AG04449 (cell line): ENCODE measurements at regions not wholly inside any gene's neighbourhood (a gene's known extent, or its start where the extent isn't known, plus 50 kb on each side); places are given as distances from the start of the nearest gene placed in this dataset.

Experiments used
- CTCF ChIA-PET: fragments of 350-600 bp; formaldehyde crosslinking; extraction: SDS; loops from one replicate; lab custom pipeline; 2021; ENCODE audit warnings: antibody characterized with exemption; lab: Yijun Ruan, JAX
- POLR2A ChIA-PET: fragments of 400-600, 350-600 bp; formaldehyde crosslinking; extraction: SDS; loops from one replicate; lab custom pipeline; 2020; ENCODE audit warnings: antibody characterized with exemption, inconsistent platforms; lab: Yijun Ruan, JAX
- DNase-seq: peaks from one replicate; pipeline ENCODE4 v3.0.0-alpha.2; 2010; ENCODE audit warnings: low read depth, low spot score
- H3K4me3 ChIP-seq: 2 replicates; pipeline ENCODE4 v1.5.1; 2011; ENCODE audit warnings: low read depth, mild to moderate bottlenecking, control low read depth, low read length
- TF ChIP-seq, protein P1 (sequence below): IDR thresholded peaks from one replicate; pipeline ENCODE4 v1.5.1; 2011; ENCODE audit warnings: mild to moderate bottlenecking, moderate library complexity, low read length, control low read depth, inconsistent platforms; ENCODE audit not compliant: insufficient read depth; ENCODE audit errors: missing control alignments

DNA sequence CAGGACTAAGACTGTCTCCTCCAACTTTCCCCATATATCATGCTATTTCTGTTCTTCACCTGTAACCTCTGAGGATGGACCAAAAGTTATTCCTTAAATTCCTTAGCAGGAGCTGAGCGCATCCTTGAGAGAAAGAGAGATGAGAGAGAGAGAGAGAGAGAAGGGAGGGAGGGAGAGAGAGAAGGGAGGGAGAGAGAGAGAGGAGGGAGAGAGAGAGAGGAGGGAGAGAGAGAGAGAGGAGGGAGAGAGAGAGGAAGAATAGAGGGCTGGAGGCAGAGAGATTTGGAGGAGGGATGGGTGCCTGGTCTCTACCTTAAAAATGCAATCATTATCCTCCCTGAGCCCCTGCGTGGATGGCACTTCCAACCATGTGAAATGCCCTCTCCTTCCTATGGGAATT lies 73.6 kb downstream of the BMP2 start:
- TF ChIP-seq, protein P1, sequence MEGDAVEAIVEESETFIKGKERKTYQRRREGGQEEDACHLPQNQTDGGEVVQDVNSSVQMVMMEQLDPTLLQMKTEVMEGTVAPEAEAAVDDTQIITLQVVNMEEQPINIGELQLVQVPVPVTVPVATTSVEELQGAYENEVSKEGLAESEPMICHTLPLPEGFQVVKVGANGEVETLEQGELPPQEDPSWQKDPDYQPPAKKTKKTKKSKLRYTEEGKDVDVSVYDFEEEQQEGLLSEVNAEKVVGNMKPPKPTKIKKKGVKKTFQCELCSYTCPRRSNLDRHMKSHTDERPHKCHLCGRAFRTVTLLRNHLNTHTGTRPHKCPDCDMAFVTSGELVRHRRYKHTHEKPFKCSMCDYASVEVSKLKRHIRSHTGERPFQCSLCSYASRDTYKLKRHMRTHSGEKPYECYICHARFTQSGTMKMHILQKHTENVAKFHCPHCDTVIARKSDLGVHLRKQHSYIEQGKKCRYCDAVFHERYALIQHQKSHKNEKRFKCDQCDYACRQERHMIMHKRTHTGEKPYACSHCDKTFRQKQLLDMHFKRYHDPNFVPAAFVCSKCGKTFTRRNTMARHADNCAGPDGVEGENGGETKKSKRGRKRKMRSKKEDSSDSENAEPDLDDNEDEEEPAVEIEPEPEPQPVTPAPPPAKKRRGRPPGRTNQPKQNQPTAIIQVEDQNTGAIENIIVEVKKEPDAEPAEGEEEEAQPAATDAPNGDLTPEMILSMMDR, result no peak
- ChIA-PET CTCF (no interaction called here), POLR2A (no interaction called here)
- no peak overlapping the region for H3K4me3 ChIP-seq
- DNase-seq, result no peak

DNA sequence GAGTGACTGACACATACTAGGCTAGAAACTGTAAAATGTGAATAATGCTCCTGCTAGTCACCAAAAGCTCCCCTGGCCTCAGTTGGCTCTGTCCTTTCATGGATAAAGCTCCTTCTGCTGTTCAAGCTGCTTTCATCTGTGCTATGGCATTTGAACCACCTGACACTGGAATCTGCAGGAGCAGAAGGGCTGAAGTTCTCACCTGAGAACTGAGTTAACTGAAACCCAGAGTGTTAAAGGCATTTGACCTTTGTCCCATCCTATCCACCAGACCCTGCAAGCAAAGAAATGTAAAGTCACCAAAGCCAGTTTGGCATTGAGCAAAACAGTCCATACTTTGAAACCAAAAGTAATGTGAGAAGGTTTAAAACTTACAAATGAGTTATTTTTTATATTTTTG lies 77.7 kb downstream of the BMP2 start:
- CTCF ChIA-PET, result no interaction called here
- TF ChIP-seq, protein P1, result no peak
- no peak overlapping the region for H3K4me3 ChIP-seq
- POLR2A ChIA-PET, result no interaction called here
- DNase-seq, result no peak

DNA sequence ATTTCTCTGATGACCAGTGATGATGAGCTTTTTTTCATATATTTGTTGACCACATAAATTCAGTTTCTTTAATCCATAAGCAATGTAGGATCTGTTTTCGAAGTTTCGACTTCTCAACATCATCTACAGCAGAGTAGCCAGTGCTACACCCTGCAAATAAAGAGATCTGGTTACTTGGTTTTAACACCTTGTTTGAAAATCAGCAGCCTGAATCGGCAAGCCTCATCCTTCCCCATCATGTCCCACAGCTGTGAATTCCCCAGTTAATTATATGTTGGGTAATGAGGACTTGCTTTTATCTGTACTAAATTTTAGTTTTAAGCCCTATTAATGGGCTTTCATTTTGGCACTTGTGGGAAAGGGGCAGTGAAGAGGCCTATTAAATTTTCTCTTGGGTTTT lies 80.6 kb downstream of the BMP2 start:
- ChIA-PET POLR2A (no interaction called here), CTCF (no interaction called here)
- DNase-seq, result no peak
- TF ChIP-seq, protein P1, result no peak
- H3K4me3 ChIP-seq, result no peak overlapping the region

DNA sequence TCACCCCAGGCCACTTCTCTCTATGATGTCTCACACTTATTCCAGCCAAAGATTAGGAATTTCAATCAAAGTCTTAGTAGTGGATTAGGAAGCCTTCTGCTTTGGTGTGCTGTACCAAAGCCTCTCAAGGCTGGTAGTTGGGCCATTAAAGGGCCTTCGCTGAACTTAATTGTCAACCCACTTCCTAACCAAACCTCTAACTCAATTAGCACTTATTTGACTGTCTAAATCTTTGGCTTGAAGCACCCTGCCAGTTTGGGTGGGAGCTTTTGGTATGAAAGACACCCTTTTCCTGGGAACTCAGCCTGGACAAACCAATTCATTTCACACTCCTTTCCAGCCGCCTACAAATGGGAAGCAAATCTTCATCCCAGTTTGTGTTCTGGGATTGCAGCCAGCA lies 81.5 kb downstream of the BMP2 start:
- TF ChIP-seq, protein P1, result no peak
- H3K4me3 ChIP-seq, result no peak overlapping the region
- DNase-seq, result no peak
- POLR2A ChIA-PET, result no interaction called here
- CTCF ChIA-PET, result no interaction called here

DNA sequence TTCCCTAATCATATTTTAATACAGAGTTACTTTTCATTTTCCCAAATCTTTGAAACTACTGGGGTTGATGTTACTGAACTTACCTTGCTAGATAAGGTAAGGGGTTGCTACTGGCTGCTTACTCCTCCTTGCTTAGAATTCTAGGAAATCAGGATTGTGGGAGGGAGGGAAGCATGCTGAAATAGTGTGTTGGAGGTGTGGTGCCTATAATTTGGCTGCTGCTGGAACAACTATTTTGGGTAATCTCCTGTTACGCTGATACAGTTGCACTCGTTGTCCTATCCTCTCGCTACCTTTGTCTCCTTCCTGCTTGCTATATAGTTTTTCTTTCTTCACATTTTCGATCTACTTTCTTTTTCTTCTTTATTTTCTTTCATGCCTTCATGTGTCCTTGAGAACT lies 83.7 kb downstream of the BMP2 start:
- H3K4me3 ChIP-seq, result no peak overlapping the region
- ChIA-PET CTCF (no interaction called here), POLR2A (no interaction called here)
- TF ChIP-seq, protein P1, result no peak
- DNase-seq, result no peak

DNA sequence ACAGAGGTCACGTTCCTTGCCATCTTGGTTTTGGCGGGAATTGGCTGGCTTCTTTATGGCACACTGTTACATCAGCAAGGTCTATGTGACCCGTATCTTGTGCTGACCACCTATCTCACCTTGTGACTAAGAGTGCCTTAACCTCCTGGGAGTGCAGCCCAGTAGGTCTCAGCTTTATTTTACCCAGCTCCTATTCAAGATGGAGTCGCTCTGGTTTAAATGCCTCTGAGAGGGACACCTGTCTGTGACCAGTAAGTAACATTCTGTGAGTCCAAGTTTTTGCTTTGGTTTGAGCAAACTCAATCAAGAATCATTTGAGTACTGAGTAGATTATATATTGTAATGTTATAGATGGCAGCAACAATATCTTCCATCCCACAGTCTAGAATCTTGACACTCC lies 85.0 kb downstream of the BMP2 start:
- ChIA-PET POLR2A (no interaction called here), CTCF (no interaction called here)
- H3K4me3 ChIP-seq, result no peak overlapping the region
- TF ChIP-seq, protein P1, result no peak
- DNase-seq, result no peak
